T-helper 2 cell treated with Interferon-gamma antibody and Interleukin-4, amounts not matched to agents 5 μg/mL and 100 μg/mL, for 36 hours (primary cell): ENCODE measurements at regions not wholly inside any gene's neighbourhood (a gene's known extent, or its start where the extent isn't known, plus 50 kb on each side); places are given as distances from the start of the nearest gene placed in this dataset.

Experiments
- DNase-seq: peaks from one replicate; pipeline ENCODE4 v3.0.0; 2021; ENCODE audit warnings: low spot score
- H3K27ac Mint-ChIP-seq: one replicate; pipeline ENCODE4 v1.8.0; 2021; ENCODE audit warnings: mild to moderate bottlenecking, mixed read lengths
- H3K27me3 Mint-ChIP-seq: one replicate; pipeline ENCODE4 v1.8.0; 2021; ENCODE audit warnings: low read depth, mixed read lengths
- H3K36me3 Mint-ChIP-seq: one replicate; pipeline ENCODE4 v1.8.0; 2021; ENCODE audit warnings: low read depth, mixed read lengths
- H3K4me1 Mint-ChIP-seq: one replicate; pipeline ENCODE4 v1.8.0; 2021; ENCODE audit warnings: low read depth, mixed read lengths
- H3K4me3 Mint-ChIP-seq: one replicate; pipeline ENCODE4 v1.8.0; 2022; ENCODE audit warnings: mild to moderate bottlenecking, moderate library complexity, mixed read lengths
- H3K9me3 Mint-ChIP-seq: one replicate; pipeline ENCODE4 v1.8.0; 2021; ENCODE audit warnings: mixed read lengths

DNA sequence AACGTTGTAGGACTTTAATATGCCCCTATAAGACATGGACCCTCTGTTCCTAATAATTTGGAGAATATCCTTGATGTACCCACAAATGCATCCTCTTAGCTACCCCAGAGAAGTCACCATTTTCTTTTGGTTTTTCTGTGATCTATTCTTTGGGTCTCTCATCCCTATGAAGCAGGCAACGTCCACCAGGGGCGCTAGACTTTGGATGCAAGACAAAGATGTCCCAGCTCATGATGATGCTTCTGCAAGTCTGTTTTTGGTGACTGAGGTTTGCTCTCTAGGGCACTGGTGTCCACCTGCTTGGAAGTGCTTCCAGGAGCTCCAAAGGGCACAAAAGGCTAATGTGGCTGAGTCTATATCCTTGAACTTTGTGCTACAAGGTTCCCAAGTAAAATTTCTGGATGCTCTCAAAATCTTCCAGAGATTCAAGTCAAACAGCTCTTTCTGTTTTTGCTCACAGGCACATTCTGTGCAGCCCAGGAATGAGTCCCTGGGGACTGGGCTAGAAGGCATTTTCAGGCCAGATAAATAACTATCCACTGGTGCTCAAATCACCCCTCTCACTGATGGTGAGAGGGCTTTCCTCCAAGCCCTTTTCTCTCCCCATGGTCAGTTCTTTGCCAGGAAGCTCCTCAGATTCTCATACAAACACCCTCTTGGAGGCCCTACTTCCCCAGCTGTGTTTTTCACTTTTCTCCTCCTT, 166.4 kb downstream of the C7orf25 start:
- Mint-ChIP-seq H3K36me3 (no peaks in the 10 kb centered on the region), H3K27ac (no peak overlapping the region), H3K9me3 (peaks cover 3% of the 10 kb centered on the region), H3K4me3 (no peak overlapping the region), H3K4me1 (no peaks in the 10 kb centered on the region), H3K27me3 (no peaks in the 10 kb centered on the region)
- DNase-seq = no peak

DNA sequence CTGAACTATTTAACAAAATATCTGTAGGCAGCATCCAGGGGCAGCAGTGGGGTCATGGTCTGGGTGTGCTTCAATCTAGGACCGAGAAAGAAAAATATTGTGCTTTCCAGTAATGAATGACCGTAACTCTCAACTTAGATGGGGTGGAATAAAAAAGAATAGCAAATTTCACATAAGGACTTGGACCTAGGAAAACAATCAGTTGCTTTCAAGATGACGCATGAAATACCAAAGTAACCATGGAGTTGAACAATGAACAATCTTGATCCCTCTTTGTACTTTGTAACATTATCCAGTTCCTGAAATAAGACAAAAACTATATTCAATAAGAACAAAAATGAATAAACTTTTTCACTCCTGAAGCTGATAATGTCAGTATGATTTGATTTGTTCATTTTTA, 167.1 kb downstream of the C7orf25 start:
- H3K9me3 Mint-ChIP-seq = no peaks in the 10 kb centered on the region
- no peaks in the 10 kb centered on the region for H3K4me1 Mint-ChIP-seq
- H3K36me3 Mint-ChIP-seq = no peaks in the 10 kb centered on the region
- no peak for DNase-seq
- H3K27ac Mint-ChIP-seq = no peak overlapping the region
- no peak overlapping the region for H3K4me3 Mint-ChIP-seq
- H3K27me3 Mint-ChIP-seq = no peaks in the 10 kb centered on the region

DNA sequence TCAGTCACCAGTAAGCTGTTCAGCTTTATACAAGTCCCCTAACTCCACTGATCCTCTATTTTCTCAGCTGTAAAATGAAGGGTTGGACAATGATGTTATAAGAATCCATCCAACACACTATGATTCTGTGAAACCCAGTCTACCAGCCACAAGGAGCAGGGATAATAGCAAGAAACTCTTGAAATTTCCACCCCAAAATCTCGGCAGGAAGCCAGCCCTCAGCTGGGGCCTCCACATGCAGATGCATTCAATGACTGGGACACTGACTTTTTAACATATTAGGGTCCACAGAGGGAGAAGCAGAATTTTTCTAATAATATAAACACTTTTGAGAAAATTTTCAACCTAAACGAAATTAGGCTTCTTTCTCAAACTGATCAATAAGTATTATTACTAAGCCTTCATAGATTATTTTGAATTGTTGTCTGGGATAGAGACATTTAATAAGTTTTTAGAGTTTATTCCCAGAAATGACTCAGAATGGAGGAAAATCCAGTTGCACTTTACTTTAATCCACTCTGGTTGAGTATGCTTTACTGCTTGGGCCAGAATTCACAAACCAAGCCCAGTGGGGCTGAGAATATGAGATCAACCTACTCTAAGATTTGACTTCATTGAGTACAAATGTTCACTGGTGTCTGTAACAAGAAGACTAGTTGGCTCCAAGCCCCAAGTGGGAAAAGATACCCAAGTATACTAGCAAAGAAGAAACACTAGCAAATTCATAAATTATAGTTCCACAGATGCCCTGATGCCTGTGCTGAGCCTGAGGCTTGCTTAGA, 168.6 kb downstream of the C7orf25 start:
- H3K4me1 Mint-ChIP-seq = no peaks in the 10 kb centered on the region
- no peak overlapping the region for H3K27ac Mint-ChIP-seq
- H3K27me3 Mint-ChIP-seq = no peaks in the 10 kb centered on the region
- H3K9me3 Mint-ChIP-seq = no peaks in the 10 kb centered on the region
- H3K36me3 Mint-ChIP-seq = no peaks in the 10 kb centered on the region
- H3K4me3 Mint-ChIP-seq = no peak overlapping the region
- no peak for DNase-seq

DNA sequence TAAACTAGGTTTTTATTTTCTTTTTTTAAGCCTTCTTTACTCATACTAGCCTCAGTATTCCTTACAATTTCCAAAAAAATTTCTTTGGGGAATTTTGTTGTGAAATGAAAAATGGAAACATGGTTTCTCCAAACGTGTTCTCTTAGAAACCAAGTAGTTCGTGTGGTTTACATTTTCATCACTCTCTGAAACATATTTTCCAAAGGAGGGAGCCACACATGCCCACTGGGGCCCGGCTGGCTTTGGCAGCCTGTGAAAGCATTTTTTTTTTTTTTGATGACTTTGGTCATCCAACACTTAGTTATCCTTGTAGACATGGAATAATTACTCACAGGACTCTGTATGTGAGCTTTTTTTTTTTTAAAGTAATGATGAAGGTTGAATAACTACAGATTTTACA, 169.6 kb downstream of the C7orf25 start:
- H3K4me1 Mint-ChIP-seq = no peaks in the 10 kb centered on the region
- no peak overlapping the region for H3K4me3 Mint-ChIP-seq
- H3K27ac Mint-ChIP-seq = no peak overlapping the region
- no peak for DNase-seq
- H3K9me3 Mint-ChIP-seq = no peaks in the 10 kb centered on the region
- H3K36me3 Mint-ChIP-seq = no peaks in the 10 kb centered on the region
- H3K27me3 Mint-ChIP-seq = no peaks in the 10 kb centered on the region

DNA sequence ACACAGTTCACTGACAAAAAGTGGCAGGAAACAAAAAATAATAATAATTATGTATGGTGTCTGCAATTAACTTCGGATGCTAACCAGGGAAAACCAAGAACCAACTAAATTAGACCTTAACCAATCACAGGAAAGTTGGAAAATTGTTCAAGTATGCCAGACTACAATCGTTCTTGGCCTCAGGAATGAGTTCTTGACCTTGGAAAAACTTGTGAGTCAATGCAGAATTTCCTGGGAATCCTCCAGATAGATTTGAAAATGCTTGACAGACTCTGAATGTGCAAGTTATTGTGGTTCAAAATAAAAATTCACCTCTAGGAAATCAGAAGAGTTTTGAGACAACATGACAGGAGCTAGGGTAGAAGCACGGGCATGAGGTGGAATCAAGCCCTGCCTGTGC, 171.5 kb downstream of the C7orf25 start:
- Mint-ChIP-seq H3K4me3 (no peak overlapping the region), H3K27me3 (no peaks in the 10 kb centered on the region), H3K27ac (no peak overlapping the region), H3K4me1 (no peaks in the 10 kb centered on the region), H3K36me3 (no peaks in the 10 kb centered on the region), H3K9me3 (no peaks in the 10 kb centered on the region)
- DNase-seq = no peak

DNA sequence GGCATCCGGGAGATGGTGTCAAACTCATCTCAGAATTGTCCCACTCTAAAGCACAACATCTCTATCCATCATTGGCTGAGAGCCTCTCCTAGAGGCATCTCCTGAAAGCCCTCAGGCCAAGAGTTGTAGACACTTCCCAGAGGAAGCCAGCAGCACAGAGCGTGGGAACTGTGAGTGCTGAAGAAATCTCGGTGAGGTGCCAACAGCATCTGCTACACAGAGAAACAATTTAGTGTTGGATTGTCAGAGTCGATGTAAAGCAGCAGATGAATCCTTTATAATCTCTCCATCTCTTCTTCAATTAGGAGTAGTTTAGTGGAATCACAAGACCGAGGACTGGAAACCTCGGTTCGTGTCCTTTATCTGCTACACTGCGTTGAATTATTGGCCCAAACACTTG, 172.2 kb downstream of the C7orf25 start:
- no peak for DNase-seq
- H3K9me3 Mint-ChIP-seq = no peaks in the 10 kb centered on the region
- H3K27ac Mint-ChIP-seq = no peak overlapping the region
- no peaks in the 10 kb centered on the region for H3K4me1 Mint-ChIP-seq
- H3K36me3 Mint-ChIP-seq = no peaks in the 10 kb centered on the region
- no peak overlapping the region for H3K4me3 Mint-ChIP-seq
- H3K27me3 Mint-ChIP-seq = no peaks in the 10 kb centered on the region

DNA sequence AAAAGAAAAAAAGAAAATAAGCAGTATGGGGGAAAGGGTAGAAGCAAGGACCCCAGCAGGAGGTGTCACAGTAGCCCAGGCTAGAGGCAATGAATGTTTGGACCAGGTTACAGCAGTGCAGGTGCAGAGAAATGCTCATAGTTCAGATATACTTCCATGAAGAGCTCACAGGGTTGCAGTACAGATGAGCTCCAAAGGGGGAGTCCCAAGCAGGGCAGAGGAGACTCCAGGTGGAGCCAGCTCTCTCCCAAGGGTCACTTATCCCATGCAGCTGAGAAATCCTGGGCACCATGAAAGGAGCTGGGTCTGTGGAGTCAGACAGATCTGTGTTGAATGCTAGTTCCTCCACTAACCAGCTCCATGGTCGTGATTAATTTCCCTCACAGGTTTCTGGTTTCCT, 174.9 kb downstream of the C7orf25 start:
- Mint-ChIP-seq H3K4me3 (no peak overlapping the region), H3K4me1 (no peaks in the 10 kb centered on the region), H3K27me3 (no peaks in the 10 kb centered on the region), H3K36me3 (no peaks in the 10 kb centered on the region), H3K9me3 (no peaks in the 10 kb centered on the region), H3K27ac (no peak overlapping the region)
- DNase-seq = no peak

DNA sequence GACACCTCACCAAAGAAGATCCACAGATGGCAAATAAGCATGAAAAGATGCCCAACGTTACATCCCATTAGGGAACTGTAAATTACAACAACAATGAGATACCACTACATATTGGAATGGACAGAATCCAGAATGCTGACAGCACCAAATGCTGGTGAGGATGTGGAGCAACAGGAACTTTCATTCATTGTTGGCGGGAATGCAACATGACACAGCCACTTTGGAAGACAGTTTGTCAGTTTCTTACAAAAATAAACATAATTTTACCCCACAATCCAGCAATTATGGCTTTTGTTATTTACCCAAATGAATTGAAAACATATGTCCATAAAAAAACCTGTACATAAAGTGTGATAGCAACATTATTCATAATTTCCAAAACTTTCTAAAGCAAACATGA, 176.8 kb downstream of the C7orf25 start:
- Mint-ChIP-seq H3K27me3 (no peaks in the 10 kb centered on the region), H3K9me3 (no peaks in the 10 kb centered on the region), H3K36me3 (no peaks in the 10 kb centered on the region), H3K4me3 (no peak overlapping the region), H3K27ac (no peak overlapping the region), H3K4me1 (no peaks in the 10 kb centered on the region)
- DNase-seq = no peak

DNA sequence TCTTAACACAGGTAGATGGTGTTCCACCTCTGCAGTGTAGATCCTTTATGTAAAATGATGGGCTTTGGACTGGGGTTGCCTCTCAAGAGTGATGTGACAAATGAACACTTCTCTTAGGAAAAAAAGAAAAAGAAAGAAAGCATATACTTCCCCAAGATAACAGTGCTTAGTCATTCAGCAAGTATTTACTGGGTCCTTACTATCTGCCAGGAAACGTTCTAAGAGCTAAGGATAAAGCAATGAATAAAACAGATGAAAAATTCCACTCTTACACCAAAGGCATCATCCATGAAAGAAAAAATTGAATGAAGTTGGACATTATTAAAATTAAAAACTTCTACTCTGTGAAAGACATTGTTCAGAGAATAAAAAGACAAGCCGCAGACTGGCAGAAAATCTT, 177.3 kb downstream of the C7orf25 start:
- Mint-ChIP-seq H3K27ac (no peak overlapping the region), H3K36me3 (no peaks in the 10 kb centered on the region), H3K27me3 (no peaks in the 10 kb centered on the region), H3K4me3 (no peak overlapping the region), H3K9me3 (no peaks in the 10 kb centered on the region), H3K4me1 (no peaks in the 10 kb centered on the region)
- DNase-seq = no peak

DNA sequence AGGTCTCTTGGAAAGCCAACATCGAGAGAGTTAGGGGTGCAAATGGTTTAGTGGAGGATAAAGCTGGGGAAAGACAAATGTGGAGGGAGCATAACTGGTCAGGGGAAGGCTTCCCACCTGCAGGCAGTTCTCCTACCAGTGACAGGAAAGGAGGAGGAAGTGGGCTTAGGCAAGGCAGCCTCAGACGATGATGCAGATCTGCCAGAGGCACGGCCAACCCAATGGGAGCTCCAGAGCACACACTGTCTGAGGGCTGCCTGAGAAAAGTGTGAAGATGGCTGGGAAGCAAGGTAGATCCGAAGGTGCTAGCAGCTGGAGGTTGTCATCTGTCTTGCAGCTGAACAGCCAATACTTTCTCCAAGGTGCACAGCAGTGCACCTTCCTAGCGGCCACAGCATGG, 178.8 kb downstream of the C7orf25 start:
- H3K27ac Mint-ChIP-seq = no peak overlapping the region
- no peak for DNase-seq
- no peaks in the 10 kb centered on the region for H3K36me3 Mint-ChIP-seq
- H3K9me3 Mint-ChIP-seq = no peaks in the 10 kb centered on the region
- H3K4me3 Mint-ChIP-seq = no peak overlapping the region
- no peaks in the 10 kb centered on the region for H3K27me3 Mint-ChIP-seq
- no peaks in the 10 kb centered on the region for H3K4me1 Mint-ChIP-seq

DNA sequence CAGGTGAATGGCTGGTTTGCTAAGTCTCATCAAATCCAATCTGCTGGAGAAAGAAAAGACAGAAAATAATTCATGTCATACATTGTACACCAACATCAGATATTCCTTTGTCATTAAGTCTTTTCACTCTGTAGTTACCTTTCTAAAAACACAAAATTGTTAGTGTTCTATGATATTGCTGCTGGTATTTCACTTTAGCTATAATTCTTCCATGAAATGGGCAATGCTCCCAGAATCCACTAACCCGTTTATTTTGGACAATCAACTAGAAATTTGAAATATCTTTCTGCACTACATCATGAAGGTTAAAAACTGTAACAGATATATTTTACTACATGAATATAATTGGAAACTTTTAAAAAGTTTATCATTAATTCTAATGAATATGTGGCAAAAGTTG, 181.3 kb downstream of the C7orf25 start:
- DNase-seq = no peak
- Mint-ChIP-seq H3K9me3 (no peaks in the 10 kb centered on the region), H3K36me3 (no peaks in the 10 kb centered on the region), H3K27ac (no peak overlapping the region), H3K4me1 (no peaks in the 10 kb centered on the region), H3K27me3 (no peaks in the 10 kb centered on the region), H3K4me3 (no peak overlapping the region)

DNA sequence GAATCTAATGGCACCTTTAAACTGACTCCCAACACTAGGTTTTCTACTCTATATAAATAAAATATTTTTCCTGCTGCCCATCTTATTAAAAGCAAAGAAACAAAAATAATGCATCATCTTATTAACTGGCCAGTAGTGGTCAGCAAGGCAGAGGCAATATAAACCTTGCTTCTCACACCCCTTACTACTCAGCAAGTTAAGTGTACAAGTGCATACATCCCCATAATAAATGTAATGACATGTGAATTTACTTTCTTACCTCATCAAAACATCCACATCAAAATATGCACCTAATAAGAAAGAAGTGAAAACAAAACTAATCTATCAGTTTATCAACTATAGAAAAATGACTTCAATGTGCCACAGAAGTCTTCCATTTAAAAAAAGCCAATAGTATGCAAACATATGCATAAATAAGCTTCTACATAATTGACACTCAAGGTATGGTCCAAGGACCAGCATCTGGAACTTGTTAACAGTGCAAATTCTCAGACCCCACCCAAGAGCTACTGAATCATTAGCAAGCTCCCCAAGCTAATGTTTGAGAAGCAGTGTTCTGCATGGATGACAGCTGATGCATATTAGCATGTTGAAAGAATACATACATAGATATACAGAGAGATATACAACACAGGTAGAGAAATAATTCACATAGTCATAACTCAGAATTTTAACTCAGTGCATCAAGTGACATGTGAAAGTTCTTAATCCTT, 182.7 kb downstream of the C7orf25 start:
- no peak overlapping the region for H3K4me3 Mint-ChIP-seq
- no peaks in the 10 kb centered on the region for H3K9me3 Mint-ChIP-seq
- DNase-seq = no peak

DNA sequence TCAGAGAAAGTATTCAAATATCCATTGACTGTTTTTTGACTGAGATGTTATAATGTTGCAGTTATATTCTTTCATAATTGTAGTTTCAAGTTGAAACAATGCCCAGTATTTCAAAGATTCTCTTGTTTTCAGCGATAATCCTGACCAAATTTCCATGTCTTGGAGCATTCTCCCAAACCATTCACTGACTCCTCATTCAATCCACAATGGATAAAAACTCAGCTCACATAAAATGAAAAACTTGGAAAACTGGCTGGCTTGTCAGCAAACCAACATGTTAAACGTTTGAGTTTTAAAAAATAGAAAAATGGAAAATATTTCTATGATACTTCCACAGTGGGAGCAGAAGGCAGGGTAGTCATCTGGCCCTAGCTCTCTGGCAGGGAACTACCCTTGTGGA, 184.4 kb downstream of the C7orf25 start:
- H3K4me3 Mint-ChIP-seq = no peak overlapping the region
- no peak overlapping the region for H3K27ac Mint-ChIP-seq
- no peaks in the 10 kb centered on the region for H3K9me3 Mint-ChIP-seq
- no peaks in the 10 kb centered on the region for H3K4me1 Mint-ChIP-seq
- H3K36me3 Mint-ChIP-seq = no peaks in the 10 kb centered on the region
- no peaks in the 10 kb centered on the region for H3K27me3 Mint-ChIP-seq
- DNase-seq = no peak

More for the DNA sequence above, 182.7 kb downstream of the C7orf25 start:
- no peaks in the 10 kb centered on the region for H3K36me3 Mint-ChIP-seq
- no peaks in the 10 kb centered on the region for H3K4me1 Mint-ChIP-seq
- no peak overlapping the region for H3K27ac Mint-ChIP-seq
- H3K27me3 Mint-ChIP-seq = no peaks in the 10 kb centered on the region

DNA sequence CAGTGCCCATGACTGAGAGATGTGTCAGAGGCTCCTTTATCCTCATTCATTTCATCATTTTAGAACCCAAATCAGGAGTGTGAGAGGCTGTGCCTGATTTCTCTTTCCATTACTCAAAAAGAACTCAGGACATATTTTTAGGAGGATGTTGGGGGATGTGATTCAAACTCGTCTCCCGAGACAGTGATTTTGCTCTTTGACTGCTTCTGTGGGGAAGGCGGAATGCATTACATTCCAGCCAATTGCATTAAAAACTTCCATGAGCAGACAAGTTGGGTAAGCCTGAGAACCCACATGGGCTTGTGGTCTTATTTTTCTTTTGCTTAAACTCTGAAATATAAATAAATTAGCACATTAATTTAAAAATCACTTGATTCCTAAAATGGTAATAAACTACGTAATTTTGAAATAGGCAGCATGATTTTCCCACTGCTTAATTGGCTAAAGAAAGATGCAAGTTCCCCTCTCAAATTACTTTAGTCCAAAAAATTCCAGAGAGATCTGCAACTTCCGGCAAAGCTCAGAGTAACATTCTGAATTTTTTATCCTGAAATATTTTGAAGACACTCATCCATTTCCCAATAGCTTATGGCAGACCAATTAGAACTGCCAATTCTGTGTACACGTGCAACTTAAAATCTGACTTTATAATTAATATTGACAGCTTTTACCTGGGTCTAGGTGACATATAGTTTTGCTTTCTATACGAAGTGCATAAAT, 185.6 kb downstream of the C7orf25 start:
- Mint-ChIP-seq H3K27me3 (no peaks in the 10 kb centered on the region), H3K4me1 (no peaks in the 10 kb centered on the region), H3K4me3 (no peak overlapping the region), H3K27ac (no peak overlapping the region), H3K36me3 (no peaks in the 10 kb centered on the region), H3K9me3 (no peaks in the 10 kb centered on the region)
- DNase-seq = no peak
